ENCODE measurements at regions not wholly inside any gene's neighbourhood (a gene's known extent, or its start where the extent isn't known, plus 50 kb on each side); places are given as distances from the start of the nearest gene placed in this dataset.

DNA sequence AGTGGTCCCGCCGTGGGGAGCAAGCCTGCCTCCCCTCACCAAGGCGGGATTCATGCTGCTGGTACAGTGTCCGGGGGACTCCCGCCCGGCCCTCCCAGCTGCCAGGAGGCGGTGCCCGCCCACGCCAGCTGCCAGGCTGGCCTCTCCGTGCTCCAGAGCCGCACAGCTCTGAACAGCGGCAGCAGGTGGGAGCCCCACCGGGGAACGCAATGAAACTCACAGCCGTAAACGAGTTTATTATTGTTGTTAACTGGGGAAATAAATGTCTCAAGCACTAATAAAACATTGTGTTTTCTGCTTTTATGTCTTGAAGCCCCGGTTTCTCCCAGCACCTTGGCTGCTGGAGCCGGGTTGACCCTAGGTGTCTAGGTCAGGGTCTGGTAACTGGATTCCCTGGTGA lies 317.7 kb upstream of the TLE3 start:
- CTCF ChIA-PET, result no interaction called here
- in situ Hi-C loops (cut with MboI), result no loop called here
- ATAC-seq (no peak), DNase-seq (ENCODE audit: low read depth, low spot score) (no peak), FAIRE-seq (no peak)
- Histone ChIP-seq H2AFZ (ENCODE audit: control insufficient read depth, low read depth, low read length) (no peak overlapping the region), H3K4me2 (ENCODE audit: control insufficient read depth, insufficient read depth) (no peak overlapping the region), H4K20me1 (ENCODE audit: control insufficient read depth, insufficient read depth) (no peaks in the 10 kb centered on the region), H3K9me3 (replicated peaks; ENCODE audit: control insufficient read depth, insufficient read depth, low read length) (no peaks in the 10 kb centered on the region), H3K27me3 (replicated peaks in 1 of 2; ENCODE audit: control insufficient read depth in 2 of 2, insufficient read depth in 2 of 2, low read length in 1 of 2) (peaks cover 0 to 2% of the 10 kb centered on the region in 2 experiments; a peak in 1 of 4 replicates), H3K36me3 (ENCODE audit: control insufficient read depth in 2 of 2, insufficient read depth in 2 of 2, low read length in 1 of 2) (no peaks in the 10 kb centered on the region), H3K4me1 (ENCODE audit: control insufficient read depth, insufficient read depth, low read length) (no peaks in the 10 kb centered on the region), H3K27ac (ENCODE audit: control insufficient read depth, insufficient read depth) (no peak overlapping the region), H3K79me2 (ENCODE audit: control insufficient read depth, insufficient read depth, low read length) (no peaks in the 10 kb centered on the region), H3K9ac (ENCODE audit: control insufficient read depth, insufficient read depth, low read length) (no peak overlapping the region), H3K4me3 (no peak overlapping the region)
- SMC1A ChIA-PET (ENCODE audit: uncharacterized antibody, unreplicated experiment), result no interaction called here
- 47% methylated on average over 16 of the region's 18 CpGs for WGBS (ENCODE audit: insufficient coverage, insufficient replicate concordance, low lambda C conversion rate, missing lambda C conversion rate)
- TF ChIP-seq PBX3 (IDR thresholded peaks at IDR 0.05; ENCODE audit: insufficient replicate concordance, low read depth, low read length), result no peak
- no peak for TF ChIP-seq SIX5 (IDR thresholded peaks at IDR 0.05; ENCODE audit: low read depth, low read length, severe bottlenecking)
- TF ChIP-seq FOXK2 (IDR thresholded peaks at IDR 0.05), result no peak
- no peak for TF ChIP-seq HDAC6 (IDR thresholded peaks at IDR 0.05; ENCODE audit: unreplicated experiment)
- no peak for TF ChIP-seq TCF12 (IDR thresholded peaks at IDR 0.05; ENCODE audit: low read depth, low read length)
- no peak for TF ChIP-seq CTCF (IDR thresholded peaks at IDR 0.05 in 2 of 3, conservative IDR thresholded peaks at IDR 0.05 in 1 of 3; ENCODE audit: control insufficient read depth in 2 of 3, extremely low read depth in 1 of 3, insufficient read depth in 1 of 3, low read depth in 3 of 3, low read length in 3 of 3)
- TF ChIP-seq IRF4 (IDR thresholded peaks at IDR 0.05; ENCODE audit: low read depth, low read length), result no peak
- TF ChIP-seq CHD2 (IDR thresholded peaks at IDR 0.05; ENCODE audit: borderline replicate concordance, low read depth, low read length), result no peak
- TF ChIP-seq ZBED1 (IDR thresholded peaks at IDR 0.05; ENCODE audit: borderline replicate concordance), result no peak
- no peak for TF ChIP-seq SMC3 (IDR thresholded peaks at IDR 0.05; ENCODE audit: borderline replicate concordance, low read length)
- TF ChIP-seq ZNF207 (IDR thresholded peaks at IDR 0.05; ENCODE audit: borderline replicate concordance), result no peak
- TF ChIP-seq MEF2A (IDR thresholded peaks at IDR 0.05; ENCODE audit: insufficient read depth, low read depth, low read length), result no peak
- no peak for TF ChIP-seq TBL1XR1 (IDR thresholded peaks at IDR 0.05; ENCODE audit: low read depth, low read length)
- TF ChIP-seq ZNF622 (IDR thresholded peaks at IDR 0.05), result no peak
- TF ChIP-seq BCLAF1 (IDR thresholded peaks at IDR 0.05), result no peak
- no peak for TF ChIP-seq GABPA (IDR thresholded peaks at IDR 0.05; ENCODE audit: low read depth)
- no peak for TF ChIP-seq RAD21 (IDR thresholded peaks at IDR 0.05; ENCODE audit: insufficient read depth, low read depth, low read length)
- intact Hi-C loops (cut with micrococcal nuclease; ENCODE audit: unreplicated experiment), result no loop called here
- no TSS peak for BruUV-seq (replicated peaks)
- POLR2A ChIA-PET, result no interaction called here
- RAD21 ChIA-PET (ENCODE audit: unreplicated experiment), result no interaction called here
